Esophagus muscularis mucosa (tissue), 4 donors: ENCODE measurements at regions not wholly inside any gene's neighbourhood (a gene's known extent, or its start where the extent isn't known, plus 50 kb on each side); places are given as distances from the start of the nearest gene placed in this dataset.
"Not testable (repeated sequence)": the region's sequence is repeated elsewhere in the genome, so short reads cannot be mapped to it uniquely, and the experiment has no call there.

Experiments
- DNase-seq: peaks from one replicate; pipeline ENCODE4 v3.0.0-alpha.2; 2017; ENCODE audit errors: extremely low spot score
- H3K27ac ChIP-seq, 4 donors: fragments of 200-600 bp; sonication (generic); replicated peaks in 1 of 4; 1 replicate in 3 of 4; 2 replicates in 1 of 4; pipeline ENCODE4 v1.5.1; 2016 to 2019; ENCODE audit warnings: mild to moderate bottlenecking in 1 of 4
- H3K27me3 ChIP-seq, 4 donors: fragments of 200-600 bp; sonication (generic); one replicate each; pipeline versions ENCODE4 v1.5.1 to v1.6.0; 2016 to 2019
- H3K36me3 ChIP-seq, 4 donors: fragments of 200-600 bp; sonication (generic); one replicate each; pipeline ENCODE4 v1.5.1; 2016 to 2019
- H3K4me1 ChIP-seq, 4 donors: fragments of 200-600 bp; sonication (generic); one replicate each; pipeline ENCODE4 v1.5.1; 2016 to 2019
- H3K4me3 ChIP-seq, 4 donors: fragments of 200-600 bp; sonication (generic); 1 replicate in 2 of 4; 2 replicates in 2 of 4; pipeline ENCODE4 v1.5.1; 2016 to 2019; ENCODE audit warnings: mild to moderate bottlenecking in 4 of 4, moderate library complexity in 1 of 4
- H3K9me3 ChIP-seq, 4 donors: fragments of 200-600 bp; sonication (generic); 1 replicate in 3 of 4; 2 replicates in 1 of 4; pipeline ENCODE4 v1.5.1; 2016 to 2019
- EP300 ChIP-seq: sonication (generic); formaldehyde crosslinking; IDR thresholded peaks from one replicate; pipeline ENCODE4 v1.6.1; 2017; ENCODE audit warnings: antibody characterized with exemption
- POLR2A ChIP-seq: fragments of 450-650 bp; IDR thresholded peaks from one replicate; pipeline ENCODE4 v1.6.1; 2017; ENCODE audit warnings: antibody characterized with exemption, moderate library complexity, mild to moderate bottlenecking, low read depth
- POLR2AphosphoS5 ChIP-seq, 2 donors: sonication (generic); formaldehyde crosslinking; IDR thresholded peaks; one replicate each; pipeline ENCODE4 v1.6.1; 2017; ENCODE audit warnings: antibody characterized with exemption in 2 of 2
- WGBS: methylation state at CpG from one replicate; pipeline ENCODE4 v1.1.5; 2018; 5-methylcytosine and 5-hydroxymethylcytosine counted together
- intact Hi-C: fragments of 100-400 bp; cut with DNase I; formaldehyde crosslinking; loops from one replicate; pipeline ENCODE4 v1.15.1; 2023
- TF ChIP-seq, protein P1 (sequence below), 3 experiments: fragments of 200-600 bp in 2 of 3; fragments of 450-650 bp in 1 of 3; sonication (generic) in 2 of 3; IDR thresholded peaks; one replicate each; pipeline ENCODE4 v1.5.1; 2017 to 2019; ENCODE audit warnings: antibody characterized with exemption in 3 of 3, mild to moderate bottlenecking in 2 of 3, moderate library complexity in 1 of 3

DNA sequence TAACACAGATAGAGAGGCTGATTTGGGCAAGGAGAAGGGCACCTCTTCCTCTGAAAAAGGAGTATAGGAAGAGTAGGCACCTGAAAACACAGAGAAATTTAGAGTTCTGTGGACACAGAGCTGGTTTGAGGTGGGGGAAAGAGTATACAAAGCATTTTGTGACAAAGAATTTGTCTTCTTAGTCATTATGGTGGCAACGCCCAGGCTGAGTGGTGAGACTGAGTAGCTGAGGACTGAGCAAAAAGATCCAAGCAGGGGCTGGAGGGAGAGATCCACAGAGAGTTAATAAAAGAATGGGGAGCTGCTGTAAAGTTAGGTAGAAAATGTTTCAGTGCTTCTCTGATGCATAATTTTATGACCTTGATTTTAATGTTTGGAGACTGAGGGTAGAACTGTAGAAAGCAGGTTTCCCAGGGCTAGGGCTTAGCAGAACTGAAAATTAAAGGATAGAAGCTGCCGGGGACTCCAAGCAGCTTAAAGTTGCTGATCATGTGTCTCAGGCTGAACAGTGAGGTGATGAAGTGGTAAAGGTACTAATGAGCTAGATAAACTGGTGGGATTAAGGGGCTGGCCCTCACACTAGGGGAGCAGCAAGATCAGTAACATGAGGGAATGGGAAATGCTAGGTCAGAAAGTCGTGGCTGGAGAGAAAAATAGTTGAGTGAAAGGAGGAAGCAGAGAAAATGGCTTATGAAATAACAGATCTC lies 118.9 kb downstream of the CEP44 start:
- no peaks in the 10 kb centered on the region for H3K9me3 ChIP-seq
- no peaks in the 10 kb centered on the region for H3K36me3 ChIP-seq
- H3K27me3 ChIP-seq = no peaks in the 10 kb centered on the region
- intact Hi-C loops = no loop called here
- H3K4me1 ChIP-seq = peaks cover 0 to 27% (median 21%) of the 10 kb centered on the region in 4 donors
- 84% methylated on average over 3 of the region's 3 CpGs for WGBS
- TF ChIP-seq POLR2AphosphoS5 (IDR thresholded peaks at IDR 0.05) (no peak), POLR2A (no peak), EP300 (no peak)
- TF ChIP-seq, protein P1, sequence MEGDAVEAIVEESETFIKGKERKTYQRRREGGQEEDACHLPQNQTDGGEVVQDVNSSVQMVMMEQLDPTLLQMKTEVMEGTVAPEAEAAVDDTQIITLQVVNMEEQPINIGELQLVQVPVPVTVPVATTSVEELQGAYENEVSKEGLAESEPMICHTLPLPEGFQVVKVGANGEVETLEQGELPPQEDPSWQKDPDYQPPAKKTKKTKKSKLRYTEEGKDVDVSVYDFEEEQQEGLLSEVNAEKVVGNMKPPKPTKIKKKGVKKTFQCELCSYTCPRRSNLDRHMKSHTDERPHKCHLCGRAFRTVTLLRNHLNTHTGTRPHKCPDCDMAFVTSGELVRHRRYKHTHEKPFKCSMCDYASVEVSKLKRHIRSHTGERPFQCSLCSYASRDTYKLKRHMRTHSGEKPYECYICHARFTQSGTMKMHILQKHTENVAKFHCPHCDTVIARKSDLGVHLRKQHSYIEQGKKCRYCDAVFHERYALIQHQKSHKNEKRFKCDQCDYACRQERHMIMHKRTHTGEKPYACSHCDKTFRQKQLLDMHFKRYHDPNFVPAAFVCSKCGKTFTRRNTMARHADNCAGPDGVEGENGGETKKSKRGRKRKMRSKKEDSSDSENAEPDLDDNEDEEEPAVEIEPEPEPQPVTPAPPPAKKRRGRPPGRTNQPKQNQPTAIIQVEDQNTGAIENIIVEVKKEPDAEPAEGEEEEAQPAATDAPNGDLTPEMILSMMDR (IDR thresholded peaks at IDR 0.05) = no peak
- no peak for DNase-seq
- H3K27ac ChIP-seq = no peak overlapping the region
- H3K4me3 ChIP-seq = no peak overlapping the region

DNA sequence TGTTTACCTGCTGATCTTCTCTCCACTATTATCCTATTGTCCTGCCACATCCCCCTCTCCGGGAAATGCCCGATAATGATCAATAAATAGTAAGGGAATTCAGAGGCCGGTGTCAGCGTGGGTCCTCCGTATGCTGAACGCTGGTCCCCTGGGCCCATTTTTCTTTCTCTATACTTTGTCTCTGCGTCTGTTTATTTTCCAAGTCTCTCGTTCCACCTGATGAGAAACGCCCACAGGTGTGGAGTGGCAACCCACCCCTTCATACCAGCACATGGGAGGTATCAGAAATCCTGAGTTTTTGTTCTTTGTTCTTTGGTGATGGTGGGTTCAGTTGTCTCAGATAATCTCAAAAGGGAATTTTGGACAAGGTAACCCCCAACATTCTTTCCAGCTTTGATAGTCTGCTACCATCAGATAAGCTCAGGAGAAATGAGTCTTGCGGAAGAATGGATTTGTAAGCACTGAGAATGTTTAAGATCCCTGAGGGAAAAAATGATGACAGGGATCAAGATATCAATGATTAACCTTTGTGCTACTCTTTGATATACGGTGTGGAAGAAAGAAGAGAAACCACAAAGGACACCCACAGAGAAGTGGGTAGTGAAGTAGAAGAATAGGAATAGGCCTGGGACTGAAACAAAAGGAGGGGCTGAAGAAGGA lies 117.9 kb downstream of the CEP44 start:
- no peaks in the 10 kb centered on the region for H3K9me3 ChIP-seq
- no peak overlapping the region for H3K27ac ChIP-seq
- no peaks in the 10 kb centered on the region for H3K36me3 ChIP-seq
- TF ChIP-seq POLR2AphosphoS5 (IDR thresholded peaks at IDR 0.05) = no peak
- no peak for TF ChIP-seq EP300
- no peak for TF ChIP-seq POLR2A
- TF ChIP-seq, protein P1 (IDR thresholded peaks at IDR 0.05) = no peak
- intact Hi-C loops = no loop called here
- H3K27me3 ChIP-seq = no peaks in the 10 kb centered on the region
- DNase-seq = no peak
- no peak overlapping the region for H3K4me3 ChIP-seq
- WGBS = 86% methylated on average over 11 of the region's 11 CpGs
- H3K4me1 ChIP-seq = peaks cover 0 to 26% (median 19%) of the 10 kb centered on the region in 4 donors

DNA sequence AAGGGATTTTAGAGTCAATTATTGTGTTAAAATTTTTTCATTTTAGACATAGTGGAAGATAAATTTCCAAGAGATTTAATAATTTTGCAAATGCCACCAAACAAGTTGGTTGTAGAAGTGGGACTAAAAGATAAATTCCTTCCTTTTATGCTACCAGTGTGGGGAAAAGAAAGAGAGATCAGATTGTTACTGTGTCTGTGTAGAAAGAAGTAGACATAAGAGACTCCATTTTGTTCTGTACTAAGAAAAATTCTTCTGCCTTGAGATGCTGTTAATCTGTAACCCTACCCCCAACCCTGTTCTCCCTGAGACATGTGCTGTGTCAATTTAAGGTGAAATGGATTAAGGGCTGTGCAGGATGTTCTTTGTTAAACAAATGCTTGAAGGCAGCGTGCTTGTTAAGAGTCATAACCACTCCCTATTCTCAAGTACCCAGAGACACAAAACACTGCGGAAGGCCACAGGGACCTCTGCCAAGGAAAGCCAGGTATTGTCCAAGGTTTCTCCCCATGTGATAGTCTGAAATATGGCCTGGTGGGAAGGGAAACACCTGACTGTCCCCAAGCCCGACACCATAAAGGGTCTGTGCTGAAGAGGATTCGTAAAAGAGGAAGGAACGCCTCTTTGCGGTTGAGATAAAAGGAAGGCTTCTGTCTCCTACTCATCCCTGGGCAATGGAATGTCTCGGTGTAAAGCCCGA lies 117.0 kb downstream of the CEP44 start:
- H3K27me3 ChIP-seq, H3K9me3 ChIP-seq, H3K4me3 ChIP-seq, intact Hi-C loops, DNase-seq, H3K27ac ChIP-seq, H3K36me3 ChIP-seq: not testable (repeated sequence)
- H3K4me1 ChIP-seq = peaks cover 0 to 17% (median 11%) of the 10 kb centered on the region in 4 donors
- WGBS = 83% methylated on average over 8 of the region's 8 CpGs

DNA sequence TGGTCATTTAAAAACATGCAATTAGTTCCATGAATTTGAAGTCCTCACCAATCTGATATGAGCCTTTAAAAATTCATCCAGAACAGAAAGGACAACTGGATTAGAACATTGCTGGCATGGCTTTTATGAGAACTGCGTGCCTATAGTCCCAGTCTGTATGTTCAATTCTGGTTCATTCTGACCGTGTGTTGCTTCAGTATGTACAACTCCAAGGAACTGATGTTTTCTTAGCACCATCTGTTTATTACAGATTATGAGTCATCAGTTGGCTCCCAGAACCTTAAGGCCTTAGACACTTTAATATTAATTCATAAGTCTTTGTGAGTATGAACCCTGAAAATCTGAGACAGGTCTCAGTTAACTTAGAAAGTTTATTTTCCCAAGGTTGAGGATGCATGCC lies 115.0 kb downstream of the CEP44 start:
- Histone ChIP-seq H3K9me3 (no peaks in the 10 kb centered on the region), H3K36me3 (no peaks in the 10 kb centered on the region), H3K4me3 (no peak overlapping the region), H3K27ac (no peak overlapping the region), H3K4me1 (peaks cover 0 to 7% (median 5%) of the 10 kb centered on the region in 4 donors), H3K27me3 (no peaks in the 10 kb centered on the region)
- intact Hi-C loops = no loop called here
- no peak for DNase-seq
- TF ChIP-seq POLR2AphosphoS5 (IDR thresholded peaks at IDR 0.05) (no peak), EP300 (no peak), POLR2A (no peak)
- TF ChIP-seq, protein P1 (IDR thresholded peaks at IDR 0.05) = no peak
- 53% methylated on average over 2 of the region's 2 CpGs for WGBS
